Mesenchymal stem cell (in vitro differentiated cells and primary cell): ENCODE measurements at regions not wholly inside any gene's neighbourhood (a gene's known extent, or its start where the extent isn't known, plus 50 kb on each side); places are given as distances from the start of the nearest gene placed in this dataset.

Experiments used
- DNase-seq: peaks from one replicate; pipeline ENCODE4 v3.0.0-alpha.2; 2013
- H2AFZ ChIP-seq: one replicate; pipeline ENCODE4 v1.6.1; 2013; ENCODE audit warnings: low read depth, mild to moderate bottlenecking, control low read depth, inconsistent platforms, low read length, moderate library complexity
- H2AK5ac ChIP-seq: 2 replicates; pipeline ENCODE4 v1.6.1; 2013; ENCODE audit warnings: low read length, moderate library complexity, mild to moderate bottlenecking, inconsistent platforms; ENCODE audit not compliant: severe bottlenecking
- H2BK120ac ChIP-seq: one replicate; pipeline ENCODE4 v1.6.1; 2013; ENCODE audit warnings: low read depth, mild to moderate bottlenecking, inconsistent platforms, low read length, moderate library complexity
- H2BK12ac ChIP-seq, 2 experiments: one replicate each; pipeline ENCODE4 v1.6.1; 2013; ENCODE audit warnings: inconsistent platforms in 2 of 2, low read length in 2 of 2, mild to moderate bottlenecking in 2 of 2, moderate library complexity in 2 of 2, control low read depth in 1 of 2
- H2BK15ac ChIP-seq: one replicate; pipeline ENCODE4 v1.6.1; 2013; ENCODE audit warnings: mild to moderate bottlenecking, low read depth, inconsistent platforms; ENCODE audit not compliant: poor library complexity, severe bottlenecking
- H2BK5ac ChIP-seq: 2 replicates; pipeline ENCODE4 v1.6.1; 2013; ENCODE audit warnings: low read depth, mild to moderate bottlenecking, low read length, control low read depth, inconsistent platforms; ENCODE audit not compliant: poor library complexity, severe bottlenecking
- H3K14ac ChIP-seq, 2 experiments: one replicate each; pipeline ENCODE4 v1.6.1; 2013; ENCODE audit warnings: inconsistent platforms in 2 of 2, low read length in 2 of 2, control low read depth in 1 of 2, mild to moderate bottlenecking in 1 of 2, moderate library complexity in 1 of 2
- H3K18ac ChIP-seq, 2 experiments: one replicate each; pipeline ENCODE4 v1.6.1; 2013; ENCODE audit warnings: inconsistent platforms in 2 of 2, low read length in 2 of 2, control low read depth in 1 of 2, low read depth in 1 of 2, mild to moderate bottlenecking in 1 of 2
- H3K23ac ChIP-seq, 2 experiments: one replicate each; pipeline ENCODE4 v1.6.1; 2013; ENCODE audit warnings: inconsistent platforms in 2 of 2, low read length in 2 of 2, mild to moderate bottlenecking in 2 of 2, moderate library complexity in 2 of 2, control low read depth in 1 of 2
- H3K27ac ChIP-seq: 2 replicates; pipeline ENCODE4 v1.5.1; 2013; ENCODE audit warnings: mild to moderate bottlenecking, moderate library complexity, low read length, control low read depth, inconsistent platforms; ENCODE audit not compliant: poor library complexity, severe bottlenecking
- H3K27me3 ChIP-seq, 2 experiments: 2 replicates each; pipeline versions ENCODE4 v1.6.1 to v1.7.0; 2013; ENCODE audit warnings: low read length in 2 of 2, mild to moderate bottlenecking in 2 of 2, moderate library complexity in 2 of 2, control low read depth in 1 of 2, inconsistent platforms in 1 of 2; ENCODE audit not compliant: control insufficient read depth in 1 of 2, insufficient read depth in 1 of 2
- H3K36me3 ChIP-seq, 2 experiments: 2 replicates each; pipeline versions ENCODE4 v1.6.1 to v1.7.0; 2013; ENCODE audit warnings: low read length in 2 of 2, control low read depth in 1 of 2, inconsistent platforms in 1 of 2, low read depth in 1 of 2, mild to moderate bottlenecking in 1 of 2; ENCODE audit not compliant: insufficient read depth in 2 of 2, control insufficient read depth in 1 of 2
- H3K4ac ChIP-seq, 2 experiments: one replicate each; pipeline ENCODE4 v1.6.1; 2013; ENCODE audit warnings: inconsistent platforms in 2 of 2, low read length in 2 of 2, mild to moderate bottlenecking in 2 of 2, moderate library complexity in 2 of 2, control low read depth in 1 of 2, low read depth in 1 of 2
- H3K4me1 ChIP-seq: 2 replicates; pipeline ENCODE4 v1.6.1; 2013; ENCODE audit warnings: low read depth, low read length, control low read depth; ENCODE audit not compliant: control insufficient read depth, insufficient read depth
- H3K4me2 ChIP-seq: 2 replicates; pipeline ENCODE4 v1.6.1; 2013; ENCODE audit warnings: low read length, mild to moderate bottlenecking, inconsistent platforms; ENCODE audit not compliant: poor library complexity, severe bottlenecking
- H3K4me3 ChIP-seq, 2 experiments: 2 replicates each; pipeline versions ENCODE4 v1.5.1 to v1.7.0; 2013; ENCODE audit warnings: low read length in 2 of 2, mild to moderate bottlenecking in 2 of 2, control low read depth in 1 of 2, low read depth in 1 of 2; ENCODE audit not compliant: insufficient read depth in 1 of 2
- H3K79me1 ChIP-seq: replicated peaks from 2 replicates; pipeline ENCODE4 v1.6.1; 2013; ENCODE audit warnings: mild to moderate bottlenecking, control low read depth, low read length, inconsistent platforms; ENCODE audit not compliant: poor library complexity, severe bottlenecking
- H3K9ac ChIP-seq: 2 replicates; pipeline ENCODE4 v1.7.0; 2013; ENCODE audit warnings: mild to moderate bottlenecking, low read length, moderate library complexity
- H3K9me3 ChIP-seq: 2 replicates; pipeline ENCODE4 v1.7.0; 2013; ENCODE audit warnings: mild to moderate bottlenecking, low read length; ENCODE audit not compliant: control insufficient read depth
- H4K8ac ChIP-seq: one replicate; pipeline ENCODE4 v1.6.1; 2013; ENCODE audit warnings: inconsistent platforms, mild to moderate bottlenecking, low read length, moderate library complexity
- H4K91ac ChIP-seq: one replicate; pipeline ENCODE4 v1.6.1; 2013; ENCODE audit warnings: mild to moderate bottlenecking, low read length, inconsistent platforms
- whole genome bisulfite sequencing: methylation state at CpG from one replicate; pipeline ENCODE4 v1.1.7; 2013; ENCODE audit warnings: mixed read lengths; 5-methylcytosine and 5-hydroxymethylcytosine counted together

- Histone ChIP-seq H3K23ac (no peak overlapping the region), H2BK15ac (no peak overlapping the region), H3K9ac (no peak overlapping the region), H3K18ac (no peak overlapping the region), H3K27me3 (no peaks in the 10 kb centered on the region), H3K4me1 (no peaks in the 10 kb centered on the region), H4K91ac (no peak overlapping the region), H2BK120ac (no peak overlapping the region), H3K9me3 (no peaks in the 10 kb centered on the region), H3K14ac (no peak overlapping the region), H3K79me1 (no peaks in the 10 kb centered on the region), H3K4me3 (no peak overlapping the region), H2BK5ac (no peak overlapping the region), H3K4ac (no peak overlapping the region), H2BK12ac (no peak overlapping the region), H2AFZ (no peak overlapping the region), H3K4me2 (no peak overlapping the region), H3K36me3 (no peaks in the 10 kb centered on the region), H3K27ac (no peak overlapping the region), H2AK5ac (no peak overlapping the region), H4K8ac (no peak overlapping the region)
- no CpG with 5 or more reads among the region's 1 CpG for WGBS
- no peak for DNase-seq
These were observed 289.1 kb upstream of the EYS start for GRCh38 chr6:65996096-65996495.

- Histone ChIP-seq H4K91ac (no peak overlapping the region), H3K4me2 (no peak overlapping the region), H3K36me3 (no peaks in the 10 kb centered on the region), H3K14ac (no peak overlapping the region), H2BK120ac (no peak overlapping the region), H3K9ac (no peak overlapping the region), H3K18ac (no peak overlapping the region), H3K4ac (no peak overlapping the region), H3K27ac (no peak overlapping the region), H3K79me1 (no peaks in the 10 kb centered on the region), H3K27me3 (no peaks in the 10 kb centered on the region), H3K4me1 (no peaks in the 10 kb centered on the region), H2BK5ac (no peak overlapping the region), H2BK15ac (no peak overlapping the region), H2AK5ac (no peak overlapping the region), H2AFZ (no peak overlapping the region), H3K23ac (no peak overlapping the region), H3K4me3 (no peak overlapping the region), H4K8ac (no peak overlapping the region), H2BK12ac (no peak overlapping the region), H3K9me3 (no peaks in the 10 kb centered on the region)
- DNase-seq, result no peak
- WGBS, result 94% methylated on average over 5 of the region's 5 CpGs
These were observed 282.6 kb upstream of the EYS start for GRCh38 chr6:65989676-65990075.

GRCh38 chr6:65988006-65988405, 281.0 kb upstream of the EYS start:
- H3K36me3 ChIP-seq, result no peaks in the 10 kb centered on the region
- DNase-seq, result no peak

GRCh38 chr6:65984089-65984488, 277.1 kb upstream of the EYS start:
- Histone ChIP-seq H2AFZ (no peak overlapping the region), H2BK15ac (no peak overlapping the region), H3K23ac (no peak overlapping the region), H3K4me3 (no peak overlapping the region), H2AK5ac (no peak overlapping the region), H3K18ac (no peak overlapping the region), H4K91ac (no peak overlapping the region), H3K27me3 (no peaks in the 10 kb centered on the region), H2BK5ac (no peak overlapping the region), H3K4me1 (no peaks in the 10 kb centered on the region), H3K9me3 (no peaks in the 10 kb centered on the region), H3K36me3 (no peaks in the 10 kb centered on the region), H3K14ac (no peak overlapping the region), H3K79me1 (no peaks in the 10 kb centered on the region), H3K4me2 (no peak overlapping the region), H4K8ac (no peak overlapping the region), H3K9ac (no peak overlapping the region), H3K4ac (no peak overlapping the region), H2BK12ac (no peak overlapping the region), H2BK120ac (no peak overlapping the region), H3K27ac (no peak overlapping the region)
- DNase-seq, result no peak
- no CpG with 5 or more reads among the region's 2 CpGs for WGBS

More at GRCh38 chr6:65988006-65988405, 281.0 kb upstream of the EYS start:
- Histone ChIP-seq H3K23ac (no peak overlapping the region), H4K91ac (no peak overlapping the region), H3K4me3 (no peak overlapping the region), H2AK5ac (no peak overlapping the region), H3K9me3 (no peaks in the 10 kb centered on the region), H3K4me2 (no peak overlapping the region), H3K4ac (no peak overlapping the region), H2BK5ac (no peak overlapping the region), H3K27ac (no peak overlapping the region), H3K79me1 (no peaks in the 10 kb centered on the region), H2BK12ac (no peak overlapping the region), H3K27me3 (no peaks in the 10 kb centered on the region), H3K9ac (no peak overlapping the region), H4K8ac (no peak overlapping the region), H2BK120ac (no peak overlapping the region), H3K4me1 (no peaks in the 10 kb centered on the region), H3K14ac (no peak overlapping the region), H2AFZ (no peak overlapping the region), H3K18ac (no peak overlapping the region), H2BK15ac (no peak overlapping the region)
- 100% methylated on average over 1 of the region's 1 CpG for WGBS
